Suppressor macrophage treated with lipopolysaccharide for 1 hour (primary cell): ENCODE measurements at regions not wholly inside any gene's neighbourhood (a gene's known extent, or its start where the extent isn't known, plus 50 kb on each side); places are given as distances from the start of the nearest gene placed in this dataset.

Experiments used
- DNase-seq, 3 donors: peaks; one replicate each; pipeline ENCODE4 v3.0.0-alpha.2; 2020 to 2022

DNA sequence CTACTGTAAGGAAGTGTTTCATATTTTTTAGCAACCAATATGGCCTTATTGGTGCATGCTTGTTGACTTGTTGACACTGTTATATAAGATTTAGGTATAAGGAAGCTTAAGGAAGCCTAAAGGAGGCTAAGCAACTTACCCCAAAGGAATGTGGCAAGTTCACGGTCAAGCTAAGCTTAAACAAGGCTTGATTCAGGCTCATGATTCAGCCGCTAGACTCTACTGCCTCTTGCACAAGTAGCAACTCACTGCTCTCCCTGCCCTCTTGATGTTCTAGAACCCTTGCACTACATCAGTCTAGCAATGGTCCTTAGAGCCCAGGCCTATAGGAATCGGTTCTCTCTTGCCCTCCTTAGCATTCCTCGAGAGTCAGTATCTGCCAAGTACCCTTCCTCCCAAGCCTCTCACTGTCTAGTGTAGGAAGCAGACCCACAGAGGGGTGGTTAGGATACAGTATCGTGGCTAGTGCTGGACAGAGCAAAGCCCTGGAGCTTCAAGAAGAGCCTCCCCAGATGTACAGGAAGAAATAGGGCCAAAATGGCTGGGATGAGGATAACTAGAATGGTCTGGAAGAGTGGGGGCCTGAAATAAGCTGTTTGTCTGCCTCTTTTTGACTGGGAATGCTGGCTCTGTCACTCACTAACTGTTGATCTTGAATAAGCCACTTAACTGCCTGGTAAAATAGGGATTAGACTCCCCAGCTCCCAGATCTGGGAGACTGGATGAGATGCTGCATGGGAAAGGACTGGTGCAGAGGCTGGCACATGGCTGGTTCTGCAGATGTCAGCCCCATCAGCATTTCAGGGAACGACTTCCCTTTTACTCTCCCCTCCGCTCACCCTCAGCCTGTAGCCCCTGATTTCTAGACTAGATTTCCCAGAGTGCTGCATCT is 122.2 kb downstream of the NAV1 start:
- no peak for DNase-seq

DNA sequence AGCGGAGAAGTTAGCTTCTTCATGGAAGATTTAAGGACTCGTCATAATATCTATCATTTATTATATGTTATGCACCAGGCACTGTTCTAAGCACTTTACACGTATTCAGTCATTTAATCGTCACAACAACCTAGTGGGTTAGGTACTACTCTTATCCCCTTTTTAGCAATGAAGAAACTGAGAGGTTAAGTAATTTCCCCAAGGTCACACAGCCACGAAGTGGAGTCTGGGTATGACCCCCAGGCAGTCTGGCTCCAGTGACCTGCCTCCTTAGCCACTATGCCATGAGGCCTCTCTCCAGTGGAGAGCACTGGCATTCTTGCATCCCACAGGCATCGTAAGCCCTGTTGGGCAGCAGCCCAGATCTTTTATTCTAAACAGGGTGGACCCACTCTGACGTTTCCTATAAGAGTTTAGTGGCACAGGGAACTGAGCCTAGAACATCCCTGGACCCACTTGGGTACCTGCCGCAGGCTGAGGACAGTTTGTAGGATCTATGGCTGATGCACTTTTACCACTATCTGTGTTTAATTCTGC is 123.0 kb downstream of the NAV1 start:
- no peak for DNase-seq

DNA sequence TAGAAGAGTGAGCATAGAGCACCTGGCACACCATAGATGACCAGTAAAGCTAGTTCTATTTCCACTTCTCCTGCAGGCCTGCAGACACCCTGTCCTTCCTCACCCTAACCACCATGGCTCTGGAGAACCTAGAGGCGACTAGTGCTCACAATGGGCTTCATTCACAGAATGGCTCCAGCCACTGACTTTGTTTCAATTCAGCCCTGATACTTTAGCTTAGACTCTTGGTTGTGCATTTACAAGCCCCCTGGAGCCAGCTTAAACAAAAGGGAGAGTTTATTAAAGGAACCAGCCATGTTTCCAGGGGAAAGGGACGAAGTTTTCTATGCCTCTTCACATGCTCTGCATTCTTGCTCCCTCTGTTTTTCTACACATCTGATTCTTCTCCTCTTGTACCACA is 123.7 kb downstream of the NAV1 start:
- DNase-seq: no peak

DNA sequence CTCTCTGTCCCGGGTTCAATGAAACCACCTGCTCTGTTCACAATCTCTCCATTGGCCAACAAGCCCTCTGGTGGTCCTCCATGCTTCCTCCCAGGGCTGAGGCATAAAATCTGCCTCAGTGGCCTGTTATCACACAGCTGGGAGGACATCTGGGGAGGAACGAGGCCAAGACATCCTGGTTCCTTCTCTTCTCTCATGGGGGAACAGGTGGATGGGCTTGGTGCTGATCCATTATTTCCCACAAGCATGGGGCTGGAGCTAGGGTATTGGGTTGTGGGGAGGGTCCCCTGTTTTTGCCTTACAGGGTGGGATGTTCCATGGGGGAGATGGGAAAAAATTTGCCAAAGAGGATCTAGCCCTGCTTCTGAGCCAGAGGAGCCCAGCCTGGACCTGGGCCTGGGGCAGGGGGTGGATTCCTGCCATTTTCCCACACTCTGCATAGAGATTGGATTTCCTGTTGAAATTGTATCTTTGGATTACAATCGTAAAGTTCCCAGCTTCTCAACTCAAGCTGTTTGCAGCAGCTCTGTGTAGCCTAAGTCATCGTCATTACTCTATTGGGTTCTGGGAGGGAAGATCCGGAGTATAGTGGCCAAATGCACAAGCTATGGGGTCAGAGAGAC is 124.7 kb downstream of the NAV1 start:
- no peak for DNase-seq

DNA sequence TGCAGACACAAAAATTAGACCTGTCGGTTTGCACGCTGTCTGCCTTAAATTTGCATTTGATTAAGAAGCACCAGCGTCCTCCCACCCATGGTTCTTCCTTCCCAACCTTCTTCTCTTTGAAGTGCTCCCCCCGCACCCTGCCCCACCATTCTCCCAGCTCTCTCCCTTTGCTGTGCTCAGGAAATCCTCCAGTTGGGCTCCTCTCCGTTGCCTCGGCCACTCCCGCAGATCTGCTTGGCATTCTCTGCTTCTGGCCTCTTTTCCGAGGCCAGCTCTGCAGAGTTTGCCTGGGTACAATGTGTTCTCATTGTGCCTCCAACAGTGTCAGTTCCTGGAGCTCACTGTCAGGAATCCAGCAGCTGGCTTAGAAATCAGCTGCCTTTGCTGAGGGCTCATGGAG is 126.1 kb downstream of the NAV1 start:
- DNase-seq: no peak

DNA sequence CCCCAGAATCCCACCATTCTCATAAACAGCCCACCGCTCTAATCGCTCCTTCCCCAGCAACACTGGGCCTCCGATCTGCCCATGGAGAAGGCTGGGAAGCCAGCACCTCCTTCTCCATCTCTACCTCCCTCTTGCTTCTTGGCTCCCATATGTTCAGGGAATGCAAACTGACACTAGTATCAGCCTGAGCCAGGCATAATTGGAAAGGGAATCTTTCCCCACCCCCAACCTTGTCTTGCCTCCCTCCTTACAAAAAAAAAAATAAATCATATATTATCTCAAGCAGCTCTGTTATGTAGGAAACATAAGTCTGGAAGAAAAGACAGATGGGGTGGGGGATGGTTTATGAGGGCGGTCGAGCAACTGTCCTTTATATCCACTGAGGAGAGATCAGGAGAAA is 127.2 kb downstream of the NAV1 start:
- no peak for DNase-seq

DNA sequence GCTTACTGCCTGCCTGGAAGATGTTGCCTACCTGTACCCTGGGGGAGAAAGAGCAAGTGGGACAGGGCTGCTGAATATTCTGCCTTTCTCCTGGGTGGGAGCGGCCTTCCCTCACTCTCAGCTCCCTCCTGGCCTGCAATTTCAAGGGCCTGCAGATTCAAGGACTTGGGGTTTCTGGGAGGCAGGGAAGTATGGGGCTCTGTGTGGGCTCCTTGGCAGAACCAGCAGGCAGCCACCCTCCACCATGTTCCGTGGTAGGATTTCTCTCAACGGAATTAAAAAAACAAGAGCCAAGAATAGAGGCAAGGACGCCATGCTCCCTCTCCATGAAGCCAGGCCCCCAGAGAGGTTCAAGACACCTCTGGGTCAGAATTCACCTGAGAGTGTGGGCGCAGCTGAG is 127.7 kb downstream of the NAV1 start:
- DNase-seq: no peak

DNA sequence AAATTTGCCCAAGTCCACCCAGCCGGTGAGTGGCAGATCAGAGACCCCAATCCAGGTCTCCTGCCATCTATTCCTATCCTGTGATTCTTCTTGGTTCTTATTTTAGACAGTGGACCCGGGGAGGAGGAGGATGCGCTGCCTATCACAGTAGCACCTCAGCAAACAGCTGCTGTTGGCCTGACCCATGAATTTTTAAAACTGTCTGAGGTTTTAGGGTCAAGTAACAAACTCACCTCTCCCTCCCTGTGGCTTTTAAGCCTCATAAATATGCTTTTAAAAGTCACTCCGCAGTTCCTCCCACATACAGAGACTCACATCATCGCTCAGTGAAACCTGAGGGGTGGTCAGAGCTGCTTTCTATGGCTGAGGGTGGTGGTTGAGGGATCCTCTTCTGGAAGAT is 128.6 kb downstream of the NAV1 start:
- no peak for DNase-seq

DNA sequence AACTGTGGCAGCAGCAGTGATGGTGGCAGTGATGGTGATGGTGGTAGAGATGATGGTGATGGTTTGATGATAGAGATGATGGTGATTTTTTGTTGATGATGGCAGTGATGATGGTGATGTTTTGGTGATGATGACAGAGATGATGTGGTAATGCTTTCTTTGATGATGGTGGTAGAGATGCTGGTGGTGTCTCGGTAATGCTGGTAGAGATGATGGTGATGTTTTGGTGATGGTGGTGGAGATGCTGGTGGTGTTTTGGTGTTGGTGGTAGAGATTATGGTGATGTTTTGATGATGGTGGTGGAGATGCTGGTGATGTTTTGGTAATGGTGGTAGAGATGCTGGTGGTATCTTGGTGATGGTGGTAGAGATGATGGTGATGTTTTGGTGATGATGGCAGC is 131.6 kb downstream of the NAV1 start:
- DNase-seq: no peak

DNA sequence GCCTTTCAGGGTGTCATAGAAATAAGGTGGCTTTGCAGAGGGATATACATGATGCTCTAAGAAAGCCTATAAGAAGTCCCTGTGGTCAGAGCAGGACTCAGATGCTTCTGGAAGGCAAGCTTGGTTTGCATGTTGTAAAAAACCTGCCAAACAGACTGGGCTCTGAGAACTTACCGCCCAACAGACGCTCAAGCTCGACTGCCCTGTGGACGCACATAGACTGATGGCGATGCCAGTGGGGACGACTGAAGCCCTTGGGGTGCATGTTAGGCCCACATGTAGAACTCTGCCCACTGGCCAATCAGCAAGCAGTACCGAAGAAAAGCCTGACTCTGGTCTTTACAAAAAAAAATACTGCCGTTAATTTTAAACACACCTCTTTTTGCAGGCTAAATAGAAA is 133.8 kb downstream of the NAV1 start:
- no peak for DNase-seq

DNA sequence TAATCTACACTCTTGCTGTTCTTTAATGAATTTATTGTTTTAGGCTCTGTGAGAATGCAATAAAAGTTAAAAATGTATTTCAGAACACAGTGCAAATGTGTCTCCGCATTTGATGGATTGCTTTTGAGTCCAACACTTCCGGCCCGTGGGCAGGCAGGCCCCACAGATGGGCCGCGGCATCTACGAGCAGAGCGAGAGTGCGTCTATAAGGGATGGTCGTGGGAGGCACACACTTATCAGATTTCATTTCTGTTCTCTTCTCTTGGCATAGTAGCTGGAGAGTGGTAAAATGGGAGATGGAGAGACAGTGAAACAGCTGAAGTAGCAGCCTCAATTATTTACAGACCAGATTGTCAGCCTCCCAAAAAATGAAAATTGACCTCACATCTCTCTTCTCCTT is 134.2 kb downstream of the NAV1 start:
- DNase-seq: no peak

DNA sequence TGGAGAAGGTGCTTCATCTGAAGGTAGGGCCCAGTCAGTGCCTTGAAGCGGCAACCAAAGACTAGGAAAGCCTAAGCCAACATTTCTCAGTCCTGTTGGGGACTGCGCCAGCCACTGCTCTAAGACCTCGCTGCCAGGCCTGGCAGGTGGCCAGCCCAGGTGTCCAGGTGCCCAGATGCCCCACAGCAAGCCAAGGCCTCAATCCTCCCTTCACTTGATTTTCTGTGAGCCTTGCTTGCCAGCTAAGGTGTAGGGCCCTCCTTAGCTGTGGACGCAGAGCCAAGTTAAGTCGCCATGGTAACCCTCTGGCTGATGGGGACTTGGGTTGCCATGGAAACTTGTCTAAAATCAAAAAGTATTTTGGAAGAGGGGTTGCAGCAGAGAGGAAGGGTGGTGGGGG is 135.0 kb downstream of the NAV1 start:
- no peak for DNase-seq

DNA sequence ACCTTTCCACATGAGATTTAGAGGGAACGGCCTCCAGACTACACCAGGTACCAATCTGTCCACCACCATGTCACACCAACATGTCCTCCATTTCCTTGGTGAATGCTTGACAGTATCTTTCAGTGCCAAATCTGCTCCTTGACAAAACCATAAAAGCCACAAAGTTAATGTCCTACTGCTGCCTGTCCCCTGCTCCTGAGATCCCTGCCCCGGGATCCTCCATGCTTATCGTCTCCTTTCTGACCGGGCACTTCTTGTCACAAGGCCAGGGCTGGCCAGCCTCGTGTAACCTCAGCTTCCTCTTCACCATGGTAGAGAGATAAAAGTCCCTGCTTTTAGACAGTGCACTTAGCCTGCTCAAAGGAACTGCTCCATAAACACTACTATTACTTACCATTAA is 136.2 kb downstream of the NAV1 start:
- DNase-seq: peak; percentile 64 to 74 (median 70)

DNA sequence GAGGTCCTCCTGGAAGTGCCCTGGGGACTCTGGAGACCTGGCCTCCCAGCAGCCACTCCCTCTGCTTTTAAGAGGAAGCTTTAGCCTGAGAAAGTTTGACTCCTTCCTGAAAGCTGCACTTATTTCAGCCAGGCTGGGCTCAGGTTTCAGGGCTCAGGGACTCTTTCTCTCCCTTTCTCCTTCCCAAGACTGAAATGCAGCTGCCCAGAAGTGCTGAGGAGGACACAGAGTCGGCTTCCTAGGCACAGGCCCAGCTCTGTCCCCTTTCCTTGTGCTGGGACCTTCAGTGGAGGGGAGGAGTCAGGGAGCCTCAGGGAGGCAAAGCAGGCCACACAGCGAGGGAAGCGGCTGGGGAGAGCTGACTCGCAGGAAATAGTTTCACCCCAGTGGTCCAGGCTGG is 137.3 kb downstream of the NAV1 start:
- DNase-seq: peak in 2 of 3 donors; percentile 16 to 18

DNA sequence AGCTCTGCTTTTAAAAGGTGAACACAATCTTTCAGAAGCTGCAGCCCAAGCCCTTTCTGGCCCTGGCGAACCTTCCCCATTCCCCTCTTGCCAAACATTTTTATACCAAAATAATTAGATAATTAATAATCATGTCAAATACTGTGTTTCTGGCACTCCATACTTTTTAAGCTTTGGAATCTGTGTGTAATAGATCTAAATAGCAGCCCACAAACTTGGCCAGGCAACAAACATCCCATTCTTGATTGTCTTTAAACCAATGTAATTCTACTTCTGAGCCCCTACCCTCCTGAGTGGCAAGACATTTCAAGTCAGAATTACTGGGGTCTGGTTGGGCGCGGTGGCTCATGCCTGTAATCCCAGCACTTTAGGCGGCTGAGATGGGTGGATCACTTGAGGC is 137.7 kb downstream of the NAV1 start:
- no peak for DNase-seq

DNA sequence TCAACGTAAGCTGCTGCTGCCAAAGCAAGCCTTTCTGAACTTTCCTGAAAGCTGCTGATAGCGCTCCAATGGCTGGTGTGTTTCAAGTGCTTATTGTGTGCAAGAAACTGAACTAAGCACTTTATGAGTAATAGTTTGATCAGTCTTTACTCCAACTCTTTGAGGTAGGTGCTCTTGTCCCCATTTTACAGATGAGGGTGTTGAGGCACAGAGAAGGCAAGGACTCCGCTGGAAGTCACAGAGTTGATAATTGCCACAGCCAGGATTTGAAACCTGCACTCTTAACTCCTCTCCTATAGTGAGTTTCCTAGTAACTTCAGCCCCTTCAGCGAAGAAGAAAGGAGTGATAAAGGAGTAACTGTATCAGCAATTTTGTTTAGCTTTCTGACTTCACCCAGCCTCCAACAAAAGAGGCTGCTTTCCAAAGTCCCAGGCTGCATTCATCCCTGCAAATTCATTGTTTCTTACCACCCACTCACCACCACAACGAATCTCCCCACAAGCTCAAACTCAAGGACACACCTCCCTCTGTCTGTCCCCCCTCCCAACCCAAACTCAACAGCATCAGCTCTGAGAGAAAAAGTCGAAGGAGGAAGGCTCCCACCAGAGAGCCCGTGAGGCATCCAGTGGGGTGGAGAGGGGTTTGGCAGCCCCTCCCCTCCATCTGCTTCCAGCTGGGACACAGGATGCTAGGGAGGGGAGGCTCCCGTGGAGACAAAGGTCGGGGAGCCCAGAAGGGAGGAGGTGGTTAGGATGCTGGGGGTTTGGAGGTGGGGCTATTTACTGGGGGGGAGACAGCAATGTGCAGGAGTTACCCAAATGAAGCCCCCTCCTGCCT is 139.6 kb downstream of the NAV1 start:
- no peak for DNase-seq

DNA sequence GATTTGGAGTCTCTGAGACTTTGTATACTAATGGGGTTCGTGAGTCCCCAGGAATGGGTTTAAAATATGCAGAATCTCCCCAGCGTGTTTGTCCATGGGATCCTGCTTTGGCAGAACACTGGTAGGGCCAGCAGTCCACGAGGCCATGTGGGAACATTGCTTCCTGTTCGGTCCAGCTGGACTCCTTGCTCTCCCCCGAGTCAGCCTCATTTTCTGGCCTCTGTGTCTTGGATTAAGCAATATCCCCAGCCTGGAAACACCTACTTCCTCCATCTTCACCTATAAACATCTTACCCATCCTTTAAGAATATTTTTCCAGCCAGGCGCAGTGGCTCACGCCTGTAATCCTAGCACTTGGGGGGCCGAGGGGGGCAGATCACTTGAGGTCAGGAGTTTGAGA is 142.4 kb downstream of the NAV1 start:
- DNase-seq: no peak

DNA sequence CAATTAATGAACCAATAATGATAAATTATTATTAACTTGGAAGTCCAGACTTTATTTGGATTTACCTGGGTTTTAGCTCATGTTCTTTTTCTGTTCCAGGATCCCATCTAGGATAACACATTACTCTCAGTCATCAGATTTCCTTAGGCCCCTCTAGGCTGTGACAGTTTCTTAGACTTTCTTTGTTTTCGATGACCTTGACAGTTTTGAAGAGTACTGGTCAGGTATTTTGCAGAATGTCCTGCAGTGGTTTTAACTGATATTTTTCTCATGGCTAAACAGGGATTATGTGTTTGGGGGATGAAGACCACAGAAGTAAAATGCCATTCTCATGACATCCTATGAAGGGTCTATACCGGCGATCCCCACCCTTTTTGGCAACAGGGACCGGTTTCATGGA is 144.0 kb downstream of the NAV1 start:
- DNase-seq: no peak

DNA sequence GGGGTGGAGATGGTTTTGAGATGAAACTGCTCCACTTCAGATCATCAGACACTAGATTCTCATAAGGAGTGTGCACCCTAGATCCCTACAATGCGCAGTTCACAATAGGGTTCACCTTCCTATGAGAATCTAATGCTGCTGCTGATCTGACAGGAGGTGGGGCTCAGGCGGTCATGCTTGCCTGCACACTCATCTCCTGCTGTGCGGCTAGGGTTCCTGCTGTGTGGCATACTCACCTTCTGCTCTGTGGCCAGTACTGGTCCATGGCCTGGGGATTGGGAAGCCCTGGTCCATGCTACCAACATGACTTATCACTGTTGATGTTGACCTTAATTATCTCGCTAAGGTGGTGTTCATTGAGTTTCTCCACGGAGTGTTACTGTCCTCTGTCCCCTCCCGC is 144.5 kb downstream of the NAV1 start:
- DNase-seq: no peak

DNA sequence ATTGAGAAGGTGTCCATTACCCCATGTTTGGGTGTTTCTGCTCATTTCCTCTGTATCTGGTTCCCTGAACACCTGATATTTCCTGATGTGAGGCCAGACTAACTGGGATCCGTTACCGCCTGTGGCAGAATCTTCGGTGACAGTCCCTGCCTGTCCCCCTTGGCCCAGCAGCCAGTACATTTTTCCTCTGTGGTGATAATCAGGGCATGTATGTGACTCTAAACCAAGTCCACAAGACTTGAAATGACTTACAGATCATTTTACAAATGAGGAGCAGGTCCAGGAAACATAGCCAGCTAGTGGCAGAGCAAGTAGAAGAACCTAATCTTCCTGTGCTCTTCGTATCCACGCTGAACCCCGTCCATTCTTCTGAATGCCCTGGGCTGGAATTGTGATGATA is 143.5 kb upstream of the IPO9 start:
- DNase-seq: no peak

DNA sequence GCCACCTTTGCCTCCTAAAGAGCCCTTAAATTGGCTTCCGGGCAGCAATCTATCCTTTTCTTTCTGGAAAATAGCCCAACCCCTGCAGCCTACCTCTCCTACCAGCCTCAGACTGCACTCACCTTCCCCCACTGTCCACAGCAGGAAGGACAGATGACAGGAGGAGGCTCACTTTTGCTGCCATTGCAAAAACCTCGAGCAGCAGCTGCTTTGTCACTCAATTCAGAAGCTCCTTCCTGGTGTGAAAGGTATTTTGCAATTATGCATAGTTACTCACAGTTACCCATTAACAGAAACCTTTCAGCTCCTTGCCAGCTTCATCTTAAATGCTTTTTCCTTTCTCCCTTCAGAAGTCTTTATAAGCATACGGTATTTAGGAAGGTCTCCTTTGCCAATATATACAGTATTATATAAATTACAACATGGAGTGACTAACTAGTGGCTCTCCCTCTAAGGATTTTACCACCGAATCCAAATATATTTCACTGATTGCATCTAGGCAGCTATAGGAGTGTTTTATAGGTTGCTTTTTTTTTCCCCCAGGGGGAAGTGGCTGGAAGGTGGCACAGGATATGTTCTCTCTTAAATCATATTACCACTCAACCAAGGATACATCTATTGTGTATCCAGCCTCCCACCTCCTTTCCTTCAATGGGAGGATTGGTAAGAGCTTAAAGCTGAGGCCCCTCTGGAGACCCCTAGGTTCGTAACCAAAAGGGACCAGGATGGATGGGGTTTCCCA is 142.1 kb upstream of the IPO9 start:
- no peak for DNase-seq

DNA sequence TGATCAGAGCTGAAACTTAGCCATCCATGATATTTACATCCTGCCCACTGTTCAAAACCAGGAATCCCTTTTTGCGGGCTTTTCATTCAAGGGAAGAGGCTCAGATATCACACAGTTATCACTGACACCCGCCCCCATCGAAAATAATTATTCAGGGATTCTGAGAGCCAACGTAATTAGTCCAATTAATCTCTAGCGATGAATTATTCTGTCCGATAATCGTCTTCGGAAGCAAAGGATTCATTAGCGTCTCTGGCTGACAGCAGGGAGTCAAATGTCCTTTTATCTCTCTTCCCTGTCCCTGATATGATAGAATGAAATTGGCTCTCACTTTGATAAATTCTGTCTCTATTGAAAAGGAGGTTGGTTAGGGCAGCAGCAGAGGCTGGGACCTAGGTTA is 140.4 kb upstream of the IPO9 start:
- DNase-seq: no peak

DNA sequence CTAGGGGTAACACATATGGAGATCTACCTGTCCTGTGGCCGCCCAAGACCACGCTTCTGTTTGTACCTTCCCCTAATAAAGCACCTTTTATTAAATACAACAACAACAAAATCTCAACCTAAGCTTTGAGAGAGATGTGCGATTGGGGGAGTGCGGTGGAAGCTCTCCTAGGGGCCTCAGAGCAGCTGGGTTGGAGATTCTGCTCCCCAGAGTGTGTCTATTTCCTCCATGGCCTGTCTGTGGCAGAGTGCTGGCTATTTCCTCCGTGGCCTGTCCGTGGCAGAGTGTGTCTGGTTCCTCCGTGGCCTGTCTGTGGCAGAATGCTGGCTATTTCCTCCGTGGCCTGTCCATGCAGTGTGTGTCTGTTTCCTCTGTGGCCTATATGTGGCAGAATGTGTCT is 139.3 kb upstream of the IPO9 start:
- no peak for DNase-seq
